Amygdala (tissue), 56 donors: ENCODE measurements at regions not wholly inside any gene's neighbourhood (a gene's known extent, or its start where the extent isn't known, plus 50 kb on each side); places are given as distances from the start of the nearest gene placed in this dataset.
A peak's percentile ranks its signal among the peaks of the same experiment; 100 is the strongest.
"Not testable (repeated sequence)": the region's sequence is repeated elsewhere in the genome, so short reads cannot be mapped to it uniquely, and the experiment has no call there.

Experiments used
- DNase-seq, 56 donors: peaks; one replicate each; lab custom pipeline; 2025; lab: John Stamatoyannopoulos, UW

DNA sequence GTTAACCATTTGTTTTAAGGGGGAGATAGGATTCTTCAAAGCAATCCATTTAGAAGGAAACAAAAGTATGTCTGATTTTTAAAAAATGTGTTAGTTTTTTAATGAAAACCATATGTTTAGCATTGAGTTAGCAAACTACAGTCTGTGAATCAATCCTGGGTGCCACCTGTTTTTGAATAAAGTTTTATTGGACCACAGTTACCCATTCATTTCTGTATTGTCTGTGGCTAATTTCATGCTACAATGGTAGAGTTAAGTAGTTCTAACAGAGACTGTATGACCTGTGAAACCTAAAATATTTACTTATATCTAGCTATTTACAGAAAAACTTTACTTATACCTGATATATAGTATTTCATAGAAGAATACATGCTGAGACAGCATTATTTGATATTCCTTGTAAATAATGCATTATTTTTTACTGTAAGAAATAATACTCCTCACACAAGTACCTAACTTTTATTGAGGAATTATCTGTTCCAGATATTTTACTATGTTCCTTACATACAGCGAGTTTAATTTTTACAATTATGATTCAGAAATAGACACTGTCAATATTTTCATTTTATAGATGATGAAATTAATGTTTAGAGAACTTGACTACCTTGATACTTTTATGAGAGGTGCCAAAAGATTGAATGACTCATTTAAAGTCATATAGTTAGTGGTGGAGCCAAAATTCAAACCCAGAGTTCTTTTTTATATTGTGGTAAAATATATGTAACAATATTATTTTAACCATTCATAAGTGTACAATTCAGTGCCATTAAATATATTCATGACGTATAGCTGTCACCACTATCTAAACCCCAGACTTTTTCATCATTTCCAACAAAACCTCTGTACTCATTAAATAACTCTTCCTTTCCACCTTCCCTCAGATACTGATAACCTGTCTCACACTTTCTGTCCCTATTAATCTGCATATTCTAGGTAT is 122.0 kb downstream of the GLUD2 start:
- DNase-seq, result no peak

DNA sequence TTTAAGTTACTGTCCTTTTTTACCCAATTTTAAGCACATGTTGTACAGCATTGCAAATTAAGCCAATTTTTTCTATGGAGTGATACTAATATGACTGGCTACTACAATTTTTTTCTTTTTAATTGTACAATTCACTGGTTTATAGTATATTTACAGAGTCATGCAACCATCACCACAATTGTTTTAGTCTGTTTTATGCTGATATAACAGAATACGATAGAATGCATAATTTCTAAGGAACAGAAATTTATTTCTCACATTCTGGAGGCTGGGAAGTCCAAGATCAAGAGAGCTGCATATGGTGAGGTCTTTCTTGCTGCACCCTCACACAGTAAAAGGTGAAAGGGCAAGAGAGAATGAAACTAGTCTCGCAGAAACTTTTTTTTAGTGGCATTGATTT is 125.3 kb downstream of the GLUD2 start:
- DNase-seq, result no peak

DNA sequence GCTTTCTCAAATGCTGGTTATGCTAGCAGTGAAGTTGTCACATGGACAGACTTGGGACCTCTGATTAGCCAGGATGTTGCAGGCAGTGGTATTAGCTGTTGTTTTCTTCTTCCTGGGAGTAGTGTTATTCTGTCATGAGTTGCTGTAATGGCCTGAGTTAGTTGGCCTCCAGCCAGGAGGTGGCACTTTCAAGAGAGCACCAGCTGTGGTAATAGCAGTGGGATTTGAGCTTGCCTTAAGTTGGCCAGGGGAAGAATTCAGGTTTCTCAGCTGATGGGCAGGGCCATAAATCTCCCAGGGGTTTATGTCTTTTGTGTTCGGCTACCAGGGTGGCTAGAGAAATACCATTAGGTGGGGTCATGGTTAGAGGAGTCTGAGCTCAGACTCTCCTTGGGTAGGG is 132.6 kb downstream of the GLUD2 start:
- DNase-seq, result no peak

DNA sequence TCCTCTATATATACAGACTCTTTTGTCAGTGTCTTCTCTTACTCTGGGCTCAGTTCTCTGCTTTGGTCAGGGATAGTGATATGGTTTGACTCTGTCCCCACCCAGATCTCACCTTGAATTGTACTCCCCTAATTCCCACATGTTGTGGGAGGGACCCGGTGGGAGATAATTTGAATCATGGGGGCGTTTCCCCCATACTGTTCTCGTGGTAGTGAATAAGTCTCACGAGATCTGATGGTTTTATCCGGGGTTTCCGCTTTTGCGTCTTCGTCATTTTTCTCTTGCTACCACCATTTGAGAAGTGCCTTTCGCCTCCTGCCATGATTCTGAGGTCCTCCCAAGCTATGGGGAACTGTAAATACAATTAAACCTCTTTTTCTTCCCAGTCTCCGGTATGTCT is 144.4 kb downstream of the GLUD2 start:
- no peak for DNase-seq

DNA sequence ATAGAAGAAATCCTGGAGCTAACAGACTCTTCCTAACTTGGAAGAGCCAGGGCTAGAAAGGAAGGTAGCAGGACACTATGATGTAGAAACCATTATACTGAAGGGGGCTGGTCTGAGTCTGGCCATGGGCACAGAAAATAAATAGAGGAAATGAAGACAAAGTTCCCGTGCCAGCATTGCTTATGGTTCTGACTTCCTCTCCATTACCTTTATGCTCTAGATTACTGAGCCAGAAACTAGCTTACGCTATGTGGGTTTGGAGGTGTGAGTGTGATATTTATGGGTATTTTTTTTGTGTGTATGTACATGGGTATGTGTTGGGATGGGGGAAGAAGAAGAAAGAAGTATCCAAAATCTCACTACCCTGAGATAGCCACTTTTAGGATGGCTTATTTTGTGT is 148.3 kb downstream of the GLUD2 start:
- no peak for DNase-seq

DNA sequence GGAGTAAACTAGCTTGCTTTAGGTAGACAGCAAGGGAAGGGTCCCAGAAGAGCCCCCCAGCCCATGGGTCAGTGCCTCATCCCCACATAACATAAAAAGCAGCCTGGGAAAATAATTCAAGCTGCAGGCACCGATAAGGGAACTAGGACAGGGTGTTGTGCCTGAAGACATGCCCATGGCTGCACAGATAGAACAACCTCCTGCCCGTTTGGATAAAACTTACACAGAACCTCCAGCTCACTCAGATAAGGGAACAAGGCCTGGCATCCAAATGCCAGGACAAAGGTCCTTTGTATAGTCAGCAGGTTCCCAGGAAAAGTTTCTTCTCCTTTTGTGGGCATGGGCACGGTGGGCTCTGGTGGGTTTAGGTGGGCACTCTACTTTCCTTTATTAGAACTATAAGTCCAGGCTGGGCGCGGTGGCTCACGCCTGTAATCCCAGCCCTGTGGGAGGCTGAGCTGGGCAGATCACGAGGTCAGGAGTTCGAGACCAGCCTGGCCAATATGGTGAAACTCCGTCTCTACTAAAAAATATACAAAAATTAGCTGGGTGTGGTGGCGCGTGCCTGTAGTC is 149.5 kb downstream of the GLUD2 start:
- not testable (repeated sequence) for DNase-seq

DNA sequence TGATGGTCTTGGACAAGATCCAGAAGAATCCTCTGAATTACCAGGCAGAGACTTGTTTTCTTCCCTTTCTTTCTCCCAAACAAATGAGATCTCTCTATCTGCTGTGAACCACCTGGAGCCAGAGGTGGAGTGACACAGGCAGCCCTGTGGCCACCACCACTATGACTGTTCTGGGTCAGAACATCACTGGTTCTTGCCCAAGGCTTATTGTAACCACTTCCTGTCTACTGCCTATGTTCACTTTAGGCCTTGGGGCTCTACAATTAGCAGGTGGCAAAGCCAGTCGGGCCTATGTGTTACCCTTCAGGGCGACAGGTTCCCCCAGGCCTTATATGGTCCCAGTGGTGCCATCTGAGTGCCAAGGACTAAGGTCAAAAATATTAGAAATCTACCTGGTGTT is 161.2 kb downstream of the GLUD2 start:
- no peak for DNase-seq

DNA sequence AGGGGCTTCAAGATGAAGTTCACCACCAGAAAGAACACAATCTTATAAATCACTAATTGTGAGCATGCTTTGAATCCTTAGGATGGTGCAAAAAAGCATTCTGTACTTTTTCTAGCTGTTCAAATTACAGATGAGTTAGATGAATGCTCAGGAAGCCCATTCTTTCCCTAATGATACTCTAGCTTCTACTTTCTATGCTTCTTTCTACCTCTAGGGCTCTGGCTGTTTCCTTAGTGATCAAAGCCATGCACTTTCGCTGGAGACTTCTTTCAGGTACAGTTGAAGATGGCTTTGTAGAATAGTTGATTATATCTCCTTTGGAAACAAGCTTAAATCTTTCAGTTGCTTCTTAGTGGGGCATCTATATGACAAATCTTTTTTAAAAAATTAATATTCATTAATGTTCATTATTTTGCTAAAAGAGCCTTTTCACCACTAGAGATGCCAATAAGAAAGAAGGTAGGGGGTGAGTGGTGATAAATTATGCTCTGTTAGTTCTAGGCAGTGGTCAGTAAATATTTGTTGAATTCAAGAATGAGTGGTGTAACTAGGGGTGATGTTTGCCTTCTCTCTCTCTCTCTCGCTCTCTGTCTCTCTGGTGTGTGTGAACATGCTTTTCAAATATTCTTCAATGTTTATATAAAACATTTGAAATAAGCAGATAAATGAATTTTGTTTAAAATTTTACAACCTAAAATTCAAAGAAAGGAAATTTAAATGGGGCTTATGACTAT is 169.4 kb downstream of the GLUD2 start:
- no peak for DNase-seq

DNA sequence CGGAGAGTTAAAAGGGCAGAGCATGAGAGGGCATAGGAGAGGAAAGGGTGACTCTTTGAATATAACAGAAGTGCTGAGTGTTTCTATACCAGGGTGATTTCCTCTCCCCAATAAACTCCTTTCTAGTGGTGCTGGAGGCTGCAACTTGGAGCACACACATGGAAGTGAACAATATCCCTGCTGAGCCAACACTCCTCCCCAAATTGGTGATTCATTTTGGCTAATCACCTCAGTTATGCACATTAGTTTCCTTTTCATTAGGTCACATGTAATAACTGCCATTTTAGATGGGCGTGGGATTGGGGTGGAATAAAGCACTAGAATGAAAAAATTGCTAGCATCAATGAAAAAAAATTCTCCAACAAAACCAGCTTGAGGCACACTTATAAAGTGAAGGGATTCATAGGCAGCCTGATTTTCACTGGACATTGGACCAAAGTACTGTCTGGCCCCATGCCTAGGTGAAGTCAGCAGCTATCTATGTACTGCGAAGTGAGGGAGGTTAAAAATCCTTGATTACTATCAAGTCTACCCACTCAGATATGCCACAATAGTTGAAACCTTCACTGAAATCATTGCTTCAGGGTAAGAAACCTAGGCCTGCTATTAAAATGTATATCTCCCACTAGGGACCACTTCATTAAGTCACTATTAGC is 174.0 kb downstream of the GLUD2 start:
- DNase-seq, result no peak

DNA sequence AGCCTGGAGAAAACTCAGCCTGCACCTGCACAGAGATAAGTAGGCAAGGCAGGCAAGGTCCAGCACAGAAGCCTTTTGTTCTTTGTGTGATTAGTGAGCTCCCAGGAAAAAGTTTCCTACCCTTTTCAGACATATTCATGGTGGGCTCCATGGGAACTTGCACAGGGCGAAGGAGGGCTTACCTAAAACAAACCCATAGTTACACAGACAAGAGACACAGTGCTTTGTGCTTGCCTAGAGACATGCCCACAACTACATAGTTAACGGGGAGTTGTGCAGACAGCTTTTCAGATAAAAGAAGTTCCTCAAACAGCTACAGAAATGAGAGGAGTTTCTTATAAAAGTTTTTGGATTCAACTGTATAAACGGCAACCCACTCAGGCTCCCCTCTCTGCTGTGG is 180.5 kb downstream of the GLUD2 start:
- no peak for DNase-seq

DNA sequence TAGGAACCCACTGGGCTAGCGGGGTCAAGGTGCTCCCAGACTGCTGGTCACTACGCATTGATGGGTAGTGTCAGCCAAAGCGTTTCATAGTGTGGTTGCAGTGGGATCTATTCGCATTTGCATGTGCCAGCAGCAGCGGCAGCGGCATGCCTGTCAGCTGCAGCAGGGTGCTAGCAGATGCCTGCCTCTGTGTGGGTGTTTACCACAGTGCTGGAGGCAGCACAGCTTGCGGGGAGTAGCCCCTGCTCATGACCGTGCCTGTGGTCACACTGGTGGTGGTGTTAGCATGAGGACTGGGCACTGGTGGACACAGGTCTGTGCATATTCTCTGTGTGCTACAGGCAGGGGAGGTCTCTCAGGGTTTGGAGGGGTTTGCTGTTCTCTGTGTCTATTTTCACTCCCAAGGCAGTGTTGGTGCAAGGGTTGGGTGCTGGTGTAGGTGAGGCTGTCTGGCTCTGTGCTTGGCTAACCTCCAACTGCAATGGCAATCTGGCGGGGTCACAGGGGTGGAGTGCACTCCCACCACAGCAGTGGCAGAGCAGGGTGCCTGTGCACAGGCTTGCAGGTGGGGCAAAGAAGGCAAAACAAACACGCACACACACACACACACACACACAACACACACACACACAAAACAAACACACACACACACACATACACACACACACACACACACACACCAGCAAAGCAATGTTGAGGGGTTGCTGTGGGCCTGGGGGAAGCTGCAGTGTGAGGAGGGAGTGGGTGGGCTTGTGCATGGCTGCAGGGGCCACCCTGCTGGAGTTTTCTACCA is 184.4 kb downstream of the GLUD2 start:
- DNase-seq, result peak in 1 of 56 donors; percentile 1

DNA sequence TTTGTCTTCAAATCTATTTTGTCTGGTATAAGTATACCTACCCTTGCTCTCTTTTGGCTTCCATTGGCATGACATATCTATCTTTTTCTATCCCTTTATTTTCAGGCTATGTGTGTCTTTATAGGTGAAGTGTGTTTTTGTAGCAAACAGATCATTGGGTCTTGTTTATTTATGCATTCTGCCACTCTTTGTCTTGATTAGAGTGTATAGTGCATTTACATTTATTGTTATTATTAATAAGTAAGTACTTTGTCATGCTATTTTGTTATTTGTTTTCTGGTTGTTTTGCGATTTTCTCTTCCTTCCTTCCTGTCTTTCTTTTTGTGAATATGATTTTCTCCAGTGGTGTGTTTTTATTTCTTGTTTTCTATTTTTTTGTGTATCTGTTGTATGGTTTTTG is 188.6 kb downstream of the GLUD2 start:
- no peak for DNase-seq

DNA sequence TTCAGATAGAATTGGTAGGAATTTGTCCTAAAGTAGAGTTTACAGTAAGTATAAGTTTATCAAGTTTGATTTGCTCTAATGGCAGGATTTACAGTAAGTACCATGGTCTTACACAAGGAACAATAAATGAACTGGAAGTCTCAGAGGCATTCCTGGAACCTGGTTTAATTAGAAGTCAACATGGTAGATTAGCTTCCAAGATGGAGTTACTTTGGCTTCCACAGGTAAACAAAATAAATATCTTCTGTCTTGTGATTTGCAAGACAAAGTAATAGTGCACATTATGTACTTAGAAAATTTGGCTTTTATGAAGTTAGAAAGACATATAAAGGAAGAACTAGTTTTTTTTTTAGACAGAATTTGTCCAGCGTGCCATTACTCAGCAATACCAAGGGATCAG is 190.7 kb downstream of the GLUD2 start:
- no peak for DNase-seq

DNA sequence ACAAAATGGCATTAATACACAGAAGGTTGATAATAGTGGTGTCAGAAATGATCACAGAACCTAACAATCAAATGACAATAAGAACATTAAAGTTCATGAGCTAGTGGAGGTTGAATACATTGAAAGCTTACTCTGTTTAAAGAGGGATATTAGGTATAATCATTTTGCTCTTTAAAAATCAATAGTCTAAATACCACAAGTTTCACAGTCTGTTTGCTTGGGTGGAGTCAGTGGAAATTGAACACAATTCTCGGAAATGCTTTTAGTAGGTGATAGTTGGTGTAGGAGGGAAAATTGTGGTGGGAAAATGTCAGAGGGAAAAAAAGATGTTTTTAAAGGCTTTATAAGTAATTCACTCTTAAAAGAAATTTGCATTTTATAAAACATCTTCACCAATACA is 197.1 kb downstream of the GLUD2 start:
- DNase-seq, result no peak

DNA sequence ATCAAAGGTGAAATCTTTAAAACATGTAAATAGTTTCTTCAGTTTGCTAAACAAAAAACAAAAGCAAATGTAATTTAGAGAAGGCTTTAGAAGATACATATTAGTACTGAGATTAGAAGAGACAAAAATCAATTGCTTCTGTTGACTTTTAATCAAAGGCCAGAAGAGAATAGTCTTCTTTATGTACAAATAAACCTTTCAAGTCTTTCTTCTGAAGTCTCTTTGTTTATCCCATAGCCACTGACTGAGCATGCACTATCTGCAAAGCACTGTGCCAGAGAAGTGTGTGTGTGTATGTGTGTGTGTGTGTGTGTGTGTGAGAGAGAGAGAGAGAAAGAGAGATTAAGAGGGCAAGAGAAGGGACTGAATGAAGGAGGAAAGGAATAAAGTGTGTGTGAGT is 198.4 kb downstream of the GLUD2 start:
- DNase-seq, result peak in 3 of 56 donors; percentile 0 to 1 (median 0)

DNA sequence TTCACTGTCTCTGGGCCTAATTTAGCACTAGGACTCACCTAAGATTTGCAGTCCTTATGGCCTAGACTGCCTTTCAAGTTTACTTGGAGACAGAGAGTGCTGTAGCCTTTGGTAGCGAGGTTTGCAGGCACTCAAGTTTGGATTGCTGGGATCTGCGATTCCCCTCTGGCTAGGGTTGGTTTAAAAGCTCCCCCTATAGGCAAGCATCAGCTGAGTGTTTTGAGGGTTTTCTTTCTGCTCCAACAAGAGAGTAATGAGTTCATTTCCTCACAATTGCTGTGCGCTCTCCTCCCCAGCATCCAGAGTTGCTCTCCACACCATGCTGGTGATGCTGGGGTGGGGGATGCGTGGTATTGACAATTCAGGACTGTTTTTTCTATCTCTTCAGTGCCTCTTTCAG is 206.9 kb downstream of the GLUD2 start:
- no peak for DNase-seq

DNA sequence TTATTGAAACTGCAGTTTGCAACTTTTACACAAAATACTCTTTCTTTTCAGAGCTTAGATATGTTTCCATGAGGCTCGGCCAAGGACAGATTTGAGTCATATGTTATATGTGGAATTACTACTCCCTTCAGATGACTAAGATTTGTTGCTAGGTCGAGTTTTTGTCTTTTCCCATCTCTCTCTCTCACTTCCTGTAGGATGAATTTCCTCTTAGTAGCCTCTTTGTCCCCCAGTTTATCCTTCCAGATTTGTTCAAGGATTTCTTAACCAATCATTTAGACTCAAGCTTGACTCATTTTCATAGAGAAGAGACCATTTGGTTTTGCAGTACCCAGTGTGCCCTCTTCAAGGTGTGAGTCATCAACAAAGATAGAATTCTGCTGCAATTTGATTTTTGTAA is 209.2 kb downstream of the GLUD2 start:
- DNase-seq, result no peak

DNA sequence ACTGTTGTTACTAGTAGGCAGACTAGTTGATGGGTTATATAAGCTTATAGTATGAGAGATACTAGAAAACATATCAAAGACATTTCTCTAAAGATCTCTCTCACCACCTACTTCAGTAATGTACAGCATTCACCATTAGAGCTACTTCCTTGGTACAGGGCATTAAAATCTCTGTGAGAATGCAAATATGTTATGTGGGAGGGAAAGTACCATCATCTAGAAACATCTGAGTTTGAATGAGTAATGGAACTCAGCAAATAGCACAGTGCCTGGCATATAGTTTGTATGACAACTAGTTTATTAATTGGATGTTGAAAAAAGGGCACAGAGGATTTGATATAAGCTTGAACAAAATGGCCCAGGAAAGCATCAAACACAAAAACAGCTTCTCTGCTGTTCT is 211.1 kb downstream of the GLUD2 start:
- DNase-seq, result no peak

DNA sequence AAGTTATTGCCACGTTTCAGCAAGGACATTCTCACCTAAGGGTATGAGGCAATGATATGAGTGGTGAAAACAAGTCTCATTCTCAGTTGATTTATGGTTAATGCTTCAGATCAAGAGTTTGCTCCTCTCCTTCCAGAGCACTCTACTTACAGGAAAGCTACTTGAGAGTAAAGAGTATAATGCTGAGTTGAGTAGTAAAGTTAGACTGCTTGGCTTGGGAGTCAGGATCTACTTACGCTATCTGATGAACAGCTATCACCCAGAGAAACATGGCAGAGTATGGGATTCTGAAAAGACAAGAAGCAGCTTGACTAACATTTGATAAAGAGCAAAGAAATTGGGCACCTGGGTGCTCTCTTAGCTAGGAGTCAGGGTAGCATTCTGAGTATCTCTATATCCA is 211.8 kb downstream of the GLUD2 start:
- no peak for DNase-seq

DNA sequence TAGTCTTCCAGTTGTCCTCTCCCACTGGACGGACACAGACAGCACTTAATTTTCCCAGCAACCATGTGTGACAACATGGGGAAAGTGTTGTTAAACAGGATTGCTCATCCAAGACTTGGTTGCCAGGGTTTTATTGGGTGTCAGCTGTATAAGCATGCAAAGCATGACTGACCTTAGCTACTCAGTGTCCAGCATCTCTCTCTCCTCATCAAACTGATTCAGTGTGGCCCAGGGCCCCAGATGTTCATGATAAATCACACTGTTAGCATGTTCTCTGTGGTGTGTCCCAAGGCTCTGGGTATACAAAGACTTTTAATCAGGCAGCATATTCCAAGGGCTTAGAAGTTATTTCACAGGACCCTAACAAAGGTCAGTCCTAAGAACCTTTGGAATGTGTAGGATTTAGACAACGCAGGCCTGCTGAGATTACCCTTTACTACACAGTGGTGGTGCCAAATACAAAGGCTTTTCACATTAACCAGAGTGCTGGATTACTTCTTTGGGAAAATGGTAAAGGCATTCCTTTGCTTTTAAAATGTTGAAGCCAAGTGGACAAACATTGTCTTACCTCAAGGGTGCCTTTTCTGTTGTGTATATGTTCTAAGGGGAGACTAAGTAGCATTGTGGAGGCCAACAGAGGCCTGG is 213.3 kb downstream of the GLUD2 start:
- no peak for DNase-seq
